GM23338 (cell line): ENCODE measurements at regions not wholly inside any gene's neighbourhood (a gene's known extent, or its start where the extent isn't known, plus 50 kb on each side); places are given as distances from the start of the nearest gene placed in this dataset.
A peak's percentile ranks its signal among the peaks of the same experiment; 100 is the strongest.

Experiments used
- ATAC-seq: fragments of 200-7000 bp; cut with Tn5 transposase; 3 replicates; pipeline ENCODE4 v1.9.1; 2020
- DNase-seq: peaks from one replicate; pipeline ENCODE4 v3.0.0-alpha.2; 2015; ENCODE audit warnings: low spot score
- H2AFZ ChIP-seq: fragments of 200-600 bp; sonication (generic); 2 replicates; pipeline ENCODE4 v1.8.0; 2016; ENCODE audit warnings: antibody characterized with exemption, mild to moderate bottlenecking, moderate library complexity
- H3F3A ChIP-seq: fragments of 200-600 bp; sonication (generic); replicated peaks from 2 replicates; pipeline ENCODE4 v1.8.0; 2017; ENCODE audit warnings: antibody characterized with exemption, mixed run types, low read depth
- H3K27ac ChIP-seq: fragments of 200-600 bp; sonication (generic); 2 replicates; pipeline ENCODE4 v1.6.1; 2016; ENCODE audit warnings: low read depth
- H3K27me3 ChIP-seq: fragments of 200-600 bp; sonication (generic); 2 replicates; pipeline ENCODE4 v1.8.0; 2016; ENCODE audit warnings: mild to moderate bottlenecking, mixed run types, moderate library complexity; ENCODE audit not compliant: insufficient read depth
- H3K36me3 ChIP-seq: fragments of 200-600 bp; sonication (generic); 2 replicates; pipeline ENCODE4 v1.8.0; 2016; ENCODE audit warnings: mild to moderate bottlenecking; ENCODE audit not compliant: insufficient read depth
- H3K4me1 ChIP-seq: fragments of 200-600 bp; sonication (generic); 2 replicates; pipeline ENCODE4 v1.8.0; 2016; ENCODE audit warnings: mild to moderate bottlenecking, moderate library complexity; ENCODE audit not compliant: insufficient read depth
- H3K4me2 ChIP-seq: fragments of 200-600 bp; sonication (generic); 2 replicates; pipeline ENCODE4 v1.7.1; 2017; ENCODE audit warnings: mixed run types
- H3K4me3 ChIP-seq: fragments of 200-600 bp; sonication (generic); 2 replicates; pipeline ENCODE4 v1.6.1; 2016; ENCODE audit warnings: mixed run types
- H3K79me2 ChIP-seq: fragments of 200-600 bp; sonication (generic); replicated peaks from 2 replicates; pipeline ENCODE4 v1.8.0; 2017; ENCODE audit warnings: mild to moderate bottlenecking; ENCODE audit not compliant: insufficient read depth
- H3K9me2 ChIP-seq: fragments of 200-600 bp; sonication (generic); 2 replicates; pipeline ENCODE4 v1.8.0; 2017; ENCODE audit not compliant: insufficient read depth
- H4K20me1 ChIP-seq: fragments of 200-600 bp; sonication (generic); replicated peaks from 2 replicates; pipeline ENCODE4 v1.8.0; 2017; ENCODE audit warnings: mild to moderate bottlenecking; ENCODE audit not compliant: insufficient read depth
- H3K27ac Mint-ChIP-seq: 2 replicates; pipeline ENCODE4 v1.8.0; 2020; ENCODE audit warnings: inconsistent platforms, mild to moderate bottlenecking, moderate library complexity, mixed read lengths
- H3K27me3 Mint-ChIP-seq: 3 replicates; pipeline ENCODE4 v1.8.0; 2022; ENCODE audit warnings: low read depth, mild to moderate bottlenecking, moderate library complexity, mixed read lengths, inconsistent platforms; ENCODE audit not compliant: insufficient read depth, poor library complexity
- H3K36me3 Mint-ChIP-seq: 3 replicates; pipeline ENCODE4 v1.8.0; 2021; ENCODE audit warnings: low read depth, mild to moderate bottlenecking, inconsistent platforms, moderate library complexity, mixed read lengths
- H3K4me1 Mint-ChIP-seq: 3 replicates; pipeline ENCODE4 v1.8.0; 2020; ENCODE audit warnings: mild to moderate bottlenecking, inconsistent platforms, mixed read lengths
- H3K4me3 Mint-ChIP-seq: 3 replicates; pipeline ENCODE4 v1.8.0; 2021; ENCODE audit warnings: moderate library complexity, mild to moderate bottlenecking, inconsistent platforms, mixed read lengths
- H3K9me3 Mint-ChIP-seq: 3 replicates; pipeline ENCODE4 v1.8.0; 2020; ENCODE audit warnings: moderate library complexity, mild to moderate bottlenecking, inconsistent platforms, mixed read lengths
- CREB1 ChIP-seq: fragments of 250-450 bp; sonication (Bioruptor Pico); IDR thresholded peaks from 2 replicates; pipeline ENCODE4 v1.5.0; 2020; ENCODE audit warnings: low read depth, mild to moderate bottlenecking, moderate library complexity
- CTCF ChIP-seq, 2 experiments: fragments of 200-600 bp in 1 of 2; sonication (generic) in 1 of 2; conservative IDR thresholded peaks; 2 replicates each; pipeline versions ENCODE4 v1.5.1 to v1.6.1; 2016 to 2017; ENCODE audit warnings: antibody characterized with exemption in 2 of 2, low read depth in 2 of 2, mild to moderate bottlenecking in 2 of 2, moderate library complexity in 1 of 2
- POLR2AphosphoS5 ChIP-seq: IDR thresholded peaks from 2 replicates; pipeline ENCODE4 v1.6.1; 2016; ENCODE audit warnings: antibody characterized with exemption, low read depth
- STAT1 ChIP-seq: IDR thresholded peaks from one replicate; pipeline ENCODE4 v1.6.1; 2016; ENCODE audit warnings: antibody characterized with exemption; ENCODE audit not compliant: unreplicated experiment
- TF ChIP-seq, protein P1 (sequence below): fragments of 250-450 bp; sonication (Bioruptor Pico); IDR thresholded peaks from 2 replicates; pipeline ENCODE4 v1.5.0; 2020; ENCODE audit warnings: mild to moderate bottlenecking, moderate library complexity

DNA sequence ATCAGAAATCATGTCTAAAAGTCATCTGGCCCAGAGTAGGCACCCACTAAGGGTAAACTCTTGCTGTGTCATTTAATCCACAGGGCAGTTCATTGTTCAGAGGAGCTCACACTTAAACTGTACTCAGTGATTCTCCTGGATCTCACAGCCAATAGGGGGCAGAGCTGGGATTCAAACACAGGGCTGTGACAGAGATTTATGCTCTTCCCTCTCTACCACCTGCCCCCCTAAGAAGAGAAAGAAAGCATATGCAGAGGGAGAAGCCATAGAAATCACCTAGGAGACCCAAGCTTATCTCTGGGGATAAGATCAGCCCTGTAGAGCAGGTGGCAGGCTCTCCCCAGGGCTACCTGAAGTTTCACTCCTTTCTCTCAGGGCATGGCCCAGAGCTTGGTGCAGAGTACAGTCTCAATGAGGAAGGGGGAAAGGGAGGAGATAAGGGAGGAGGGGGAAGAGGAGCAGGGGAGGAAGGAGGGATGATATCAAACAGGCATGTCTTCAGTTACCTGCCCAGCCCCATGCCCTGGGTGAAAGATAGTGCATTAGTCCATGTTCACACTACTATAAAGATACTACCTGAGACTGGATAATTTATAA is 51.8 kb upstream of the ADPGK start:
- Mint-ChIP-seq H3K9me3 (no peaks in the 10 kb centered on the region), H3K4me1 (peaks cover 16% of the 10 kb centered on the region; the same call in 2 of the 3 replicates), H3K36me3 (no peaks in the 10 kb centered on the region), H3K4me3 (no peak overlapping the region), H3K27me3 (no peaks in the 10 kb centered on the region), H3K27ac (peak overlapping the region; percentile 83)
- H3K9me2 ChIP-seq, result no peaks in the 10 kb centered on the region; the same call in 1 of the 2 replicates
- no peaks in the 10 kb centered on the region for H3K27me3 ChIP-seq
- ATAC-seq (peak; percentile 98), DNase-seq (peak; percentile 77)
- no peaks in the 10 kb centered on the region for H3K79me2 ChIP-seq
- H3K36me3 ChIP-seq, result no peaks in the 10 kb centered on the region
- no peaks in the 10 kb centered on the region for H4K20me1 ChIP-seq
- no peak overlapping the region for H3K4me2 ChIP-seq
- H3F3A ChIP-seq, result no peaks in the 10 kb centered on the region
- H2AFZ ChIP-seq, result peak overlapping the region; percentile 74; the same call in 1 of the 2 replicates
- H3K4me3 ChIP-seq, result no peak overlapping the region
- H3K27ac ChIP-seq, result no peak overlapping the region
- no peaks in the 10 kb centered on the region for H3K4me1 ChIP-seq
- TF ChIP-seq, protein P1, sequence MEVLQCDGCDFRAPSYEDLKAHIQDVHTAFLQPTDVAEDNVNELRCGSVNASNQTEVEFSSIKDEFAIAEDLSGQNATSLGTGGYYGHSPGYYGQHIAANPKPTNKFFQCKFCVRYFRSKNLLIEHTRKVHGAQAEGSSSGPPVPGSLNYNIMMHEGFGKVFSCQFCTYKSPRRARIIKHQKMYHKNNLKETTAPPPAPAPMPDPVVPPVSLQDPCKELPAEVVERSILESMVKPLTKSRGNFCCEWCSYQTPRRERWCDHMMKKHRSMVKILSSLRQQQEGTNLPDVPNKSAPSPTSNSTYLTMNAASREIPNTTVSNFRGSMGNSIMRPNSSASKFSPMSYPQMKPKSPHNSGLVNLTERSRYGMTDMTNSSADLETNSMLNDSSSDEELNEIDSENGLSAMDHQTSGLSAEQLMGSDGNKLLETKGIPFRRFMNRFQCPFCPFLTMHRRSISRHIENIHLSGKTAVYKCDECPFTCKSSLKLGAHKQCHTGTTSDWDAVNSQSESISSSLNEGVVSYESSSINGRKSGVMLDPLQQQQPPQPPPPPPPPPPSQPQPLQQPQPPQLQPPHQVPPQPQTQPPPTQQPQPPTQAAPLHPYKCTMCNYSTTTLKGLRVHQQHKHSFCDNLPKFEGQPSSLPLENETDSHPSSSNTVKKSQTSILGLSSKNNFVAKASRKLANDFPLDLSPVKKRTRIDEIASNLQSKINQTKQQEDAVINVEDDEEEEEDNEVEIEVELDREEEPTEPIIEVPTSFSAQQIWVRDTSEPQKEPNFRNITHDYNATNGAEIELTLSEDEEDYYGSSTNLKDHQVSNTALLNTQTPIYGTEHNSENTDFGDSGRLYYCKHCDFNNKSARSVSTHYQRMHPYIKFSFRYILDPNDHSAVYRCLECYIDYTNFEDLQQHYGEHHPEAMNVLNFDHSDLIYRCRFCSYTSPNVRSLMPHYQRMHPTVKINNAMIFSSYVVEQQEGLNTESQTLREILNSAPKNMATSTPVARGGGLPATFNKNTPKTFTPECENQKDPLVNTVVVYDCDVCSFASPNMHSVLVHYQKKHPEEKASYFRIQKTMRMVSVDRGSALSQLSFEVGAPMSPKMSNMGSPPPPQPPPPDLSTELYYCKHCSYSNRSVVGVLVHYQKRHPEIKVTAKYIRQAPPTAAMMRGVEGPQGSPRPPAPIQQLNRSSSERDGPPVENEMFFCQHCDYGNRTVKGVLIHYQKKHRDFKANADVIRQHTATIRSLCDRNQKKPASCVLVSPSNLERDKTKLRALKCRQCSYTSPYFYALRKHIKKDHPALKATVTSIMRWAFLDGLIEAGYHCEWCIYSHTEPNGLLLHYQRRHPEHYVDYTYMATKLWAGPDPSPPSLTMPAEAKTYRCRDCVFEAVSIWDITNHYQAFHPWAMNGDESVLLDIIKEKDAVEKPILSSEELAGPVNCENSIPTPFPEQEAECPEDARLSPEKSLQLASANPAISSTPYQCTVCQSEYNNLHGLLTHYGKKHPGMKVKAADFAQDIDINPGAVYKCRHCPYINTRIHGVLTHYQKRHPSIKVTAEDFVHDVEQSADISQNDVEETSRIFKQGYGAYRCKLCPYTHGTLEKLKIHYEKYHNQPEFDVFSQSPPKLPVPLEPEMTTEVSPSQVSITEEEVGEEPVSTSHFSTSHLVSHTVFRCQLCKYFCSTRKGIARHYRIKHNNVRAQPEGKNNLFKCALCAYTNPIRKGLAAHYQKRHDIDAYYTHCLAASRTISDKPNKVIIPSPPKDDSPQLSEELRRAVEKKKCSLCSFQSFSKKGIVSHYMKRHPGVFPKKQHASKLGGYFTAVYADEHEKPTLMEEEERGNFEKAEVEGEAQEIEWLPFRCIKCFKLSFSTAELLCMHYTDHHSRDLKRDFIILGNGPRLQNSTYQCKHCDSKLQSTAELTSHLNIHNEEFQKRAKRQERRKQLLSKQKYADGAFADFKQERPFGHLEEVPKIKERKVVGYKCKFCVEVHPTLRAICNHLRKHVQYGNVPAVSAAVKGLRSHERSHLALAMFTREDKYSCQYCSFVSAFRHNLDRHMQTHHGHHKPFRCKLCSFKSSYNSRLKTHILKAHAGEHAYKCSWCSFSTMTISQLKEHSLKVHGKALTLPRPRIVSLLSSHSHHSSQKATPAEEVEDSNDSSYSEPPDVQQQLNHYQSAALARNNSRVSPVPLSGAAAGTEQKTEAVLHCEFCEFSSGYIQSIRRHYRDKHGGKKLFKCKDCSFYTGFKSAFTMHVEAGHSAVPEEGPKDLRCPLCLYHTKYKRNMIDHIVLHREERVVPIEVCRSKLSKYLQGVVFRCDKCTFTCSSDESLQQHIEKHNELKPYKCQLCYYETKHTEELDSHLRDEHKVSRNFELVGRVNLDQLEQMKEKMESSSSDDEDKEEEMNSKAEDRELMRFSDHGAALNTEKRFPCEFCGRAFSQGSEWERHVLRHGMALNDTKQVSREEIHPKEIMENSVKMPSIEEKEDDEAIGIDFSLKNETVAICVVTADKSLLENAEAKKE (CRISPR knock-in tag), result no peak
- no peak for TF ChIP-seq CREB1
- TF ChIP-seq POLR2AphosphoS5, result no peak
- TF ChIP-seq CTCF (conservative IDR thresholded peaks at IDR 0.05; ENCODE audit: low read depth in 2 of 2), result peak; percentile 68 to 79
- no peak for TF ChIP-seq STAT1
